IPS-15b (cell line): ENCODE measurements at regions not wholly inside any gene's neighbourhood (a gene's known extent, or its start where the extent isn't known, plus 50 kb on each side); places are given as distances from the start of the nearest gene placed in this dataset.

Source experiments
- H3K27me3 ChIP-seq: one replicate; pipeline ENCODE4 v1.6.1; 2013; ENCODE audit warnings: low read length; ENCODE audit not compliant: control insufficient read depth, insufficient read depth
- H3K36me3 ChIP-seq: one replicate; pipeline ENCODE4 v1.6.1; 2013; ENCODE audit warnings: low read length; ENCODE audit not compliant: control insufficient read depth, insufficient read depth
- H3K4me1 ChIP-seq: one replicate; pipeline ENCODE4 v1.6.1; 2013; ENCODE audit warnings: mild to moderate bottlenecking, low read length; ENCODE audit not compliant: control insufficient read depth, insufficient read depth
- H3K4me3 ChIP-seq: one replicate; pipeline ENCODE4 v1.5.1; 2013; ENCODE audit warnings: low read depth, low read length
- H3K9ac ChIP-seq: one replicate; pipeline ENCODE4 v1.6.1; 2013; ENCODE audit warnings: low read depth, mild to moderate bottlenecking, low read length
- H3K9me3 ChIP-seq: one replicate; pipeline ENCODE4 v1.6.1; 2013; ENCODE audit warnings: mild to moderate bottlenecking, low read length; ENCODE audit not compliant: control insufficient read depth, insufficient read depth

GRCh38 chrX:20382518-20383297 lies 116.0 kb upstream of the RPS6KA3 start:
- no peaks in the 10 kb centered on the region for H3K9me3 ChIP-seq
- no peak overlapping the region for H3K9ac ChIP-seq
- no peaks in the 10 kb centered on the region for H3K27me3 ChIP-seq
- no peak overlapping the region for H3K4me3 ChIP-seq
- no peaks in the 10 kb centered on the region for H3K36me3 ChIP-seq
- H3K4me1 ChIP-seq, result no peaks in the 10 kb centered on the region

- H3K27me3 ChIP-seq, result no peaks in the 10 kb centered on the region
- H3K9me3 ChIP-seq, result no peaks in the 10 kb centered on the region
- H3K9ac ChIP-seq, result no peak overlapping the region
- no peaks in the 10 kb centered on the region for H3K4me1 ChIP-seq
- H3K4me3 ChIP-seq, result no peak overlapping the region
- H3K36me3 ChIP-seq, result no peaks in the 10 kb centered on the region
Observed at GRCh38 chrX:20382082-20382481, 115.4 kb upstream of the RPS6KA3 start.

GRCh38 chrX:20378233-20378920 lies 111.7 kb upstream of the RPS6KA3 start:
- no peaks in the 10 kb centered on the region for H3K27me3 ChIP-seq
- no peaks in the 10 kb centered on the region for H3K9me3 ChIP-seq
- H3K36me3 ChIP-seq, result no peaks in the 10 kb centered on the region
- H3K4me3 ChIP-seq, result no peak overlapping the region
- no peak overlapping the region for H3K9ac ChIP-seq
- H3K4me1 ChIP-seq, result no peaks in the 10 kb centered on the region

GRCh38 chrX:20374900-20375438 lies 108.3 kb upstream of the RPS6KA3 start:
- Histone ChIP-seq H3K27me3 (no peaks in the 10 kb centered on the region), H3K9ac (no peak overlapping the region), H3K9me3 (no peaks in the 10 kb centered on the region), H3K36me3 (no peaks in the 10 kb centered on the region), H3K4me1 (no peaks in the 10 kb centered on the region), H3K4me3 (no peak overlapping the region)

DNA sequence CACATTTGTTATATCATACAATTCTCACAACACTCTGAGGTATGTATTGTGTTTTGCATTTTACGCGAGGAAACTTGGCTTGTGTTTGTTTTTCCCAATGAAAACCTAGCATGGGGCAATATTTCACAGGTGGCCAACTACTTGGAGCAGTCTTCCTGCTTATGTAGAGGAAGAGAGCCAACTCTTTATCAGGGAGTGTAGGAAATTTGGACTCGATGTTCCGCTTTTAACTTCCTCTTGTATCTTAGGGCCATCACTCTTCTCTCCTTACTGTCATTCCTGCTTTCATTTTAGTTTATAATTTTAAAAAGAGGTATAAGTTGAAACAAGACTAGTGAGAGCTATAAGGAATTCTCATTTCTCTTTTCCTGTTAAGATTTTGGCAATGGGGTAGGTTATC lies 107.7 kb upstream of the RPS6KA3 start:
- Histone ChIP-seq H3K36me3 (no peaks in the 10 kb centered on the region), H3K9ac (no peak overlapping the region), H3K4me3 (no peak overlapping the region), H3K27me3 (no peaks in the 10 kb centered on the region), H3K4me1 (no peaks in the 10 kb centered on the region), H3K9me3 (no peaks in the 10 kb centered on the region)

- Histone ChIP-seq H3K27me3 (no peaks in the 10 kb centered on the region), H3K9ac (no peak overlapping the region), H3K4me1 (no peaks in the 10 kb centered on the region), H3K36me3 (no peaks in the 10 kb centered on the region), H3K9me3 (no peaks in the 10 kb centered on the region), H3K4me3 (no peak overlapping the region)
Observed at GRCh38 chrX:20373063-20373462, 106.4 kb upstream of the RPS6KA3 start.

DNA sequence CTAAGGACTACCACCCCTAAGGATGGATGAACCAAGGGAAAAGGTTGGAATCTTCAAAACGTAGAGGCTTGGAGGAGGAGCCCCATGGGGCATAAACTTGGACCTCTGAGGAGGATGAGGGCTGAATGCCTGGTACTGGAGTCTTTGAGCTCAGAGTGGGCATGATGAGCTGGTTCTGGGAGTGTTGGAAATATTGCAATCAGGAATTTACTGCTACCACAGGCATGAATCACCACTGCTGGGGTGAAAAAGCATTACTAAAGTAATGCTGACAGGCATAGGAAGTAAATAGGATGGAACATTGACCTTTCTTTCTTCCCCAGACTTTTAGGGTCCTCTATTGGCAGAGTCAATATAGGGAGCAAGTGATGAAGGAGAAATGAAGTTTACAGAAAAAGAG lies 105.8 kb upstream of the RPS6KA3 start:
- H3K36me3 ChIP-seq, result no peaks in the 10 kb centered on the region
- H3K9ac ChIP-seq, result no peak overlapping the region
- no peaks in the 10 kb centered on the region for H3K9me3 ChIP-seq
- H3K4me3 ChIP-seq, result no peak overlapping the region
- H3K27me3 ChIP-seq, result no peaks in the 10 kb centered on the region
- H3K4me1 ChIP-seq, result no peaks in the 10 kb centered on the region

DNA sequence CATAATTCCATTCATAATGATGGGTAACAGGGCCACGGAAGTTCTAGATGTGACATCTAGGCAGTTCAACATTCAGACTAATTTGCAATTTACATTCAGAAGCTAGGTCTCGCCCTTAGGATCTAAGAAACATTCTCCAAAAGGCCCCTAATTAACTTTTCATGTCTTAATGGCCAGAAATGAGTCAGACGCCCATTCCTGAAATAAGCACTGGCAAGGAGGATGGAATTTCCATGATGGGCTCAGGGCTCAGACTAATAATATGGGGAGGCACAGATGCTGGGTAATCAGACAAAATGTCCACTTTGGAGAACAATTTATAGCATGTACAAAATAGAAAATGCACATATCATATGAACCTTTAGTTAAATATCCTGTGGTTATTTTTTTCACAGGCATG lies 102.8 kb upstream of the RPS6KA3 start:
- no peak overlapping the region for H3K9ac ChIP-seq
- no peak overlapping the region for H3K4me3 ChIP-seq
- H3K36me3 ChIP-seq, result no peaks in the 10 kb centered on the region
- H3K4me1 ChIP-seq, result no peaks in the 10 kb centered on the region
- no peaks in the 10 kb centered on the region for H3K9me3 ChIP-seq
- H3K27me3 ChIP-seq, result no peaks in the 10 kb centered on the region

DNA sequence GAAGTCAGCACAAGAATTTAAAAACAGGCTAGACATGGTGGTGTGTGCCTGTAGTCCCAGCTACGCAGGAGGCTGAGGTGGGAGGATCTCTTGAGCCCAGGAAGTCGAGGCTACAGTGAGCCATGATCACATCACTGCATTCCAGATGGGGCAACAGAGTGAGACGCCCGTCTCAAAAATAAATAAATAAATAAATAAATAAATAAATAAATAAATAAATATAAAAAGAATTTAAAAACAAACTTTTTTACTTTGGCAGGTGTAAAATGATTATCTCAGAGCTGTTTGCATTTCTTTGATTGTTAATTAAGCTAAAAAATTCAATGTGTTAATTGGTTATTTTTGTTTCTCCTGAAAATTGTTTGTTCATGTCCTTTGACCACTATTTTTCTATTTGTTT lies 97.5 kb upstream of the RPS6KA3 start:
- Histone ChIP-seq H3K9ac (no peak overlapping the region), H3K27me3 (no peaks in the 10 kb centered on the region), H3K4me1 (no peaks in the 10 kb centered on the region), H3K4me3 (no peak overlapping the region), H3K9me3 (no peaks in the 10 kb centered on the region), H3K36me3 (no peaks in the 10 kb centered on the region)

- no peaks in the 10 kb centered on the region for H3K36me3 ChIP-seq
- H3K4me1 ChIP-seq, result no peaks in the 10 kb centered on the region
- H3K4me3 ChIP-seq, result no peak overlapping the region
- H3K27me3 ChIP-seq, result no peaks in the 10 kb centered on the region
- no peaks in the 10 kb centered on the region for H3K9me3 ChIP-seq
- H3K9ac ChIP-seq, result no peak overlapping the region
Observed at GRCh38 chrX:20363275-20363674, 96.6 kb upstream of the RPS6KA3 start.

DNA sequence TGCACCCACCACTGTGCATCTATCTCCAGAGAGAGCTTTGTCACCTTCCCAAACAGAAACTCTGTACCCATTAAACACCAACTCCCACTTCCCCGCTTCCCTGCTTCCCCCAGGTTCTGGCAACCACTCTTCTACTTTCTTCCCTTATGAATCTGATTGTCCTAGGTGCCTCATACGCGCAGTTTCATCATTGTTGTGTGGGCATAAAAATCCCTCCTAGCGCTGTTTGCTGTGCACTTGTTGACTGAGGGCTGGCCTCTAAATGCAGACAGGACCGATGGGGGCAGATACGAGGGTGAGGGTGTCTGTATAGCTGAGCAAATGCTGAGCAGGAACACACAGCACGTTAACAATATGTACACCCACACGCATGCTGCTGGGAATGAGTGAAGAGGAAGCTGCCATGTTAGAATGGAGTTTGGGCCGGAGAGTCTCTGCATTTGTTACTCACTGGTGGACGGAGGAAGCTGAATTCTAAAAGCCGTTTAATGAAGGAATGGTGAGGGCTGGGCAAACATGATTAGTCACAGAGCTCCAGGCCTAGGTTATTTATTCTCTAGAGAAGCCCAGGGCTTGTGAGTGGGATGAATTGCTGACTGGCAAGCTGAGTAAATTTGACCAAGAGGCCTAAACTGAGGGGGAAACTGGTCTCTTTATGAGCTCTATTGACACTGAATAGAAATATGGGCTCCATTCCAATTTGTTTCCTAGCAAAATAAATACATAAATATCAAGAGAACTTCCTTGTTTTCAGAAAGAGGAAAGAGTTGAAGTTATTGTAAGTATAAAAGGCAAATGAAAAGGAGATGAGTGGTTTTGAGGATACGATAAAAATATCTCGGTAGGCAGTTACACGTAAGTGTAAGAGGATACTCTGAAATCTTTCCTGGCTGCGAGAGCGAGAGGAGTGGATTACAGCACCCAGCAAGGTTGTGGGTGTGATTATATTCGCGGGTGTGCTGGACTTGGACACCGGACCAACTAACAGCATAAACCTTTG lies 95.9 kb upstream of the RPS6KA3 start:
- Histone ChIP-seq H3K4me3 (no peak overlapping the region), H3K4me1 (no peaks in the 10 kb centered on the region), H3K36me3 (no peaks in the 10 kb centered on the region), H3K9me3 (no peaks in the 10 kb centered on the region), H3K27me3 (no peaks in the 10 kb centered on the region), H3K9ac (no peak overlapping the region)
